ENCODE measurements at regions not wholly inside any gene's neighbourhood (a gene's known extent, or its start where the extent isn't known, plus 50 kb on each side); places are given as distances from the start of the nearest gene placed in this dataset.
A peak's percentile ranks its signal among the peaks of the same experiment; 100 is the strongest.

DNA sequence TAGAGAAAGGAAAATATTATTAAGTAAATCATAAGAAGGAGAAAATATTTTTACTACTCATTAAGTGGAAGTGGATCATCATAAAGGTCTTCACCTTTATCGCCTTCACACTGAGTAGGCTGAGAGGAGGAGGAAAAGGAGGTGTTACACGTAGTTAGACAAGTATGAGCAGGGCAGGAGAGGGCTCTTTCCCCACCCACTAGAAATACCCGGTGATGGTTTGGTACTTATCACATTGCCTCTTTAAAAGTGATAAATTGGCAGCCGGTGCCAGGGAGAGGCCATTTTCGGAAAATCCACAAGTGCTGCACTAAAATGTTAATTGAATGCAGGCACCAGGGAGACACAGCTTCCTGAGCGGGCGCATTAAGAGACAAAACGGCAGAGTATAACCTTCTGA lies 598.7 kb upstream of the SOX11 start:
- no peak for DNase-seq

DNA sequence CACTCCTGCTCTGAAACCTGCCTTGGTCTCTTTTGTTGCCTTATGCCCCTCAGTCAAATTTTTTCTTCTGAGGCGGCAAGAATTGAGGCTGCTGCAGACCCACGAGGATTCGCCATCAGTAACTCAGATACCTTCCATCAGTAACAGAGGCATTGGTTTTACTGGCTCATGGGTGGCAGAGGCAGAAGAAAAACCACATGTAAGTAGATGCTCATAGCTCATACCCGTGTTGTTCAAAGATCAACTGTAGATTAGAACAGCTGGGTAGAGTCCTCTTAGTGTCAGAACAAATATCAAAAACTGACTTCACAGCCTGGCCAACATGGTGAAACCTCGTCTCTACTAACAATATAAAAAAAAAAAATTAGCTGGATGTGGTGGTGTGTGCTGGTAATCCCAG lies 598.0 kb upstream of the SOX11 start:
- no peak for DNase-seq

DNA sequence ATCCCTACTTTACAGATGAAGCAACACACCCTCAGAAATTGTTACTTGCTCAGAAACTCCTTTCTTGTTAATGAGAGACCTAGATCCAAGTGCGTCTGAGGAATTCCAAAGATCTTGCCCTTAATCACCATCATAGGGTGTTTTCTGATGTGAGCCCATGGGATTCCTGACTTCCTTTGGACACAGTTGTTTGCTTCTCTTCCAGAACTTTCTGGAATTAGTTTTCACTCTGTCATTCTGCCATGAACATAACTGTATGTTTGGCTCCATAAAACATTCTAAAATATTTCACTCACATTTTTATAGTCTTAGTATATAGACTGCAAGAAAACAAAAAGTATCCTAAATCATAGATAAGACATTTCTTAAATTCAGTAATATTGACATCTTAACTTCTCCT lies 593.9 kb upstream of the SOX11 start:
- no peak for DNase-seq

DNA sequence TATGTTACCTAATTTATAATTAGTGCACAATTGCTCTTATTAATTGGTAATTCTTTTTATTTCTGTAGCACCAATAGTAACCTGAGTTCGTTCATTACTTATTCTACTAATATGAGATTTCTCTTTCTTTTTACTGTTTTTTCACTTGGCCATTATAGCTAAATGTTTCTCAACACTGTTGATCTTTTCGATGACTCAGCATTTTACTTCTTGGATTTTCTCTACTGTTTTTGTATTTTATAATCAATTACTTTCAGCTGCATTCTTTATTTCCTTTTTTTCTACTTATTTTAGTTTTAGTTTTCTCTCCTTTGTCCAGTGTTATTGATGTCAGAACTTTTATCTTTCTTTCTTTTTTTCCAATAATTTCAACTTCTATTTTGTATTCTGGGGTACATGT lies 589.4 kb upstream of the SOX11 start:
- no peak for DNase-seq

DNA sequence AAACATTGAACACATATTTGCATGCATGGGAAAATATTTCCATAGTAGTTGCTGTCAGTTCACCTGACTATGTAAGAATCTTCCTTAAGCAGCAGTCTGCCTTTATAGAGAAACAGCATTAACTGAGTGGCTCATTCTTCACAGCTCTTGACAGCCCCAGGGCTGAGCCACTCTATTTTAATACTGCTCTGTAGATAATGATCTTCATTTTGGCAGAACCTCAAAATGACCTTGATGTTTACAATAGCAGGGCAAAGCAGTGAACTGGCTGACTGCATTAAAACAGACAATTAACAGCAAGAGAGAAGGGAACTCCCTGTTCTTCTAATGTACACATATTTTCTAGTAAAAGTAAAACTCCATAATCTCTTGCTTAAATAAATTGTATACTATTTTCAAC lies 580.6 kb upstream of the SOX11 start:
- DNase-seq: peak; percentile 6

DNA sequence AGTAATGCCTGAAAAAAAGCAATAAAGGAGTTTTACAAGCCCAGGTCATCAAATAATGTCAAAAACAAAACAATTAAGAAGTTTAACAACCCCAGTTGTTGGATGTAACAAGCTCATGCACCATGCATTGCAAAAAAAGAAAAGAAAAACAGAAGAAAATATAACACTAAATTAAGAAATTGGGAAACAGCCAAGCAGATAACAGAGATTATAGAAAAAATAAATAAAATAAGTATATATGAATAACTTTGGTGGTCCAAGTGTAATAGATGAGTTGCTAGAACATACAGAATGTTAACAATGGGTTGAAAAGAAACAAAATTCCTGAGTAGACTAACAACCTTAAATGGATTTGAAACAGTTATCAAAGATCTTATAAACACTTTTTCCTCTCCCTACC lies 573.1 kb upstream of the SOX11 start:
- no peak for DNase-seq

DNA sequence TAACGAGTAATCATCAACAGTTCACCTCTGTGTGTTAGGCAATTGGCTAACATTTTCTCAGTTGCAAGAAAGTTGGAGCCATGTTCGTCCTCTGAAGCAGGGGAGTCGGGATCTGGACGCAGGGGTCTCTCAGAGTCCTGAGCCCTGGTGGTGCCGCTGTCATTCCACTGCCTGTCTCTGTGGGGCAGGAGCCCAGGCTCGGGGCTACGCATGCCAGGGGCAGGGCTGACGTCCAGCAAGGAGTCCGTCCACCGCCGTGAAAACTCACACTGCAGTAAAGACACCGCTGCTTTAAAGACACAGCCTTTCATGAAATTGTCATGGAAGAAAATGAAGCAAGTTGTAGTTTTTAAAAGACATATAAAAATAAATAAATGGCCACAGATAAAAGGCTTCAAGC lies 571.1 kb upstream of the SOX11 start:
- DNase-seq: no peak

DNA sequence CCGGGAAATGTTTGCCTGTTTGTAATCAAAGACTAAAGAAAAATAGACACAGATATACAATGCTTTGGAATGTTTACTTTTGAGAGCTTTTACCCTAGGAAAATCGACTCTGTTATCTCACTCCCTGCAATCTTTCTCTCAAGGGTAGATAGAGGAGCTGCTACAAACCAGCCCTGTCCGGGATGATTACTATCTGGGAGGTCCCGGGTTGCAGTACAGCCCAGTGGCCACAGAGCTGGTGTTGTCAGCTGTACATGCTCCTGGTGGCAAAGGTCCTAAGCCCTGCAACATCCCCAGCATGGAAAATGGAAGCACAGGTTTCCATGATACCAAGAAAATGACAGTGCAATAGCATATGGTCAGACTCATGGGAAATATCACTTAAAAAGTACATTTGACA lies 570.5 kb upstream of the SOX11 start:
- no peak for DNase-seq

DNA sequence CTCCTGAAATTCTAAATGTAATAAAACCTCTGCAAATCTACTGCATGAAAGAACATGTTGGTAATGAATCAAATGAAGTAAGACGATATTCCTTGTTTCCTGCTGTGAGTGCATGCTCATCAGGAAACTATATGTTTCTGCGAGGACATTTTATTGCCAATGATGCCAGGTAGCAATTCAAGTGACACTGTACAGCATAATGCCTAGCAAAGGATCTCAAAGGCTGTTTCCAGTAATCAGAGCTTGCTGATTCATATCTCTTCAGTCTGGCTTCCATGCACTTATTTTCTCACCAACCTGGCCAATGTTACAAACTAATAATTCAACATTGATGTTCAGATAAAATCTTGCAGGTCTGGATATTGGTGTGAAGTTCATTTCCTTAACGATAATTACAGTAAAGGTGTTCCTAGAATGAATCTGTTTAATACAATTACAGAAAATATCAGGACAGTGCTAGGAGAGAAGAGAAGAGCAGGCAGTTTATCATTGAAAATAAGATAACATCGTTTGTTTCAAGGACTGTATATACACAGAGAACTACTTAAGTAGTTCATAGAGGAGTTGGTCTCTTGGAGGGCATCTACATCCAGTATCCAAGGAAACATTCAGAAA lies 568.5 kb upstream of the SOX11 start:
- no peak for DNase-seq

DNA sequence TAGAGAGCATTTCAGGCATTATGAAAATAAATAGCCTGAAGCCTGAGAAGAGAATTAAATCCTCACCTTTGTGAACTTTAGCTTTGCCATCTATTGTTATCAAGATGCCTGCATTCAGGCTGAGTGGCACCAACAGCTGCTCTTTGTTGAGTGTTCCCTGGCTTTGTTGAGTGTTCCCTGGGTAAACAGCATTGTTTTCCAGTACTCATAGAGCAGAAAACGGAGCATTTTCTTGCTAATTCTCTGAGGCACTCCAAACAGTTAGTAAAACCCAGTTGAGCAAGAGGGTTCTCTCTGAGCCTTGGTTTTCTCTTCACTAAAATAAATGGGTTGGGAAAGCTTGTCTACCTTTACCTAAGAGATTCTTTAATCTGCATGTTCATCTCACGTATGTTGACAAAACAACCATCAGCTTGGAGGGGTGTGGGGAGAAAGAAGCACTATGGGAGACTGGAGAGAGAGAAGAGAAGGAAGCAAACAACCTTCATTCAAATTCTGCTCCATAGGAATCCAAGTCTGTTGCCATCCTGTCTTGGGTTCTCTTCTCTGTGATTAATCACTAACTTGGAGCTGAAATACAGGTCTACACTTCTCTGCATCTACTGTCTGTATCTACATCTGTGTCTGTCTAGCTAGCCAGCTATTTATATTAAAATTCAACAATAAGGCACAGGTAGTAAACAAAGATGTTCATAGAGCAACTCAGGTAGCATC lies 567.0 kb upstream of the SOX11 start:
- DNase-seq: peak; percentile 15

DNA sequence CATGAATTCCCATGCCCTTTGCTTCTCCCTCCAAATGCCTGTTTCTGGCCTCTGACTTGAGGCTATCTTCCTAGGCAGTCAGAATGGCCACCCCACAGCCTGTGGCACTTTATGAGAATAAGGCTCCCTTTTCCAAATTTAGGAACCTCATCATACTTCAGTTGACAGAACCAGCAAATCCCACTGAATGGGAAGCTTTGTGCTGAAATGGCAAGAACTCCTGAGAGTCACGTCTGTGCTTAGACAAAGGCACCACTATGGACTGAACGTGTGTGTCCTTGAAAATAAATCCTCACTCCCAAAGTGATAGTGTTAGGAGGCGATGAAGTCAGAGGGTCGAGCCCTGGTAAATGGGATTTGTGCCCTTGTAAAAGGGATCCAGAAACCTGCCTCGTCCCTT lies 559.9 kb upstream of the SOX11 start:
- no peak for DNase-seq

DNA sequence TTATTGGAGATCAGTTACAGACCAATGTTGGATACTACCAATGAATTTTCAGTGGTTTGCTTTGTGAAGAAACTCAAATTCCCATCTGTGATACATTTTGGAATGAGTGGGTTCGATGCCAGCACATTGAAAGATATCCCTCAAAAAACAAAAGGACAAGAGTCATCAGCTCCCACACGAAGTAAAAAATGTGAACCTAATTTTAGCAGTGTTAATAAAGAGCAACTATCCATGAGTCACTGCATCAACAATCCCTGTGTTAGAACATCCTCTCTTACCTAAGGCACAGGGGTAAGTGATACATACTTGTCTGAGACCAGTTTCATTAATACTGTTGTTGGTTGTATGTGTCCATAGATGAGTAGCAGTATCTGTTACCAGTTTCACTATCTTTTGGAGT lies 551.8 kb upstream of the SOX11 start:
- DNase-seq: peak; percentile 14

DNA sequence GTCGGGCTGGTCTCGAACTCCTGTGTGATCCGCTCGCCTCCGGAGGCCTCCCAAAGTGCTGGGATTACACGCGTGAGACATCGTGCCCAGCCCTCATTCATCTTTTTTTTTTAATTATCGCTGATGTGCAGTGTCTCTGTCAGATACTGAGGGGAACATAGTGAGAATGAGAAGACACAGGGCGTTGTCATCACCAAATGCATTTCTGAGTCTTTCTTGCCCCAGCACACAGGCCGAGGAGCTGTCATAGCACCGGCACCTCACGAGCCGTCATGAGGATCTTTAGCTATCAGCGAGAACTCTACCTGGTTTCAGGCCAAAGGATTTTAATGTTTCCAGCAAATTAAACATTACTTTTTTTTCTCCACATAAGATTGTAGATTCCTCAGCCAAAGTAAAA lies 548.0 kb upstream of the SOX11 start:
- no peak for DNase-seq

DNA sequence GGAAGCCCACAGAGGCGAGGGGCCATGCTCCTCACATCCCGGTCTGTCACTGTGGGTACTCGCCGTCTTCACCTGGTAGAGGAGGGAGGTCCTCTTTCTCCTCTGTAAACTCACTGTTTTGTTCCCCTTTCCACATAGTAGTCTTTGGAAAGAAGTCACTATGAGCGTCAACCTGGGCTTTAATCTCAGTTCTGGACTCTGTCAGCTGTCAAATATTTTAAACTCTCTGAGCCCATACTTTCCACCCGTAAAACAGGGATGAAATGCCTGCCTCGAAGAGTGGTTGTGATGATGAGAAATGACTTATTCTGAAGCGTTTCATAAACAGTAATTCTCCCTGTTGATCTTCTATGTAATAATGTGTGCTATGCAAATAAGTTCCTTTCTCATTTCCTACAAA lies 547.1 kb upstream of the SOX11 start:
- DNase-seq: no peak

DNA sequence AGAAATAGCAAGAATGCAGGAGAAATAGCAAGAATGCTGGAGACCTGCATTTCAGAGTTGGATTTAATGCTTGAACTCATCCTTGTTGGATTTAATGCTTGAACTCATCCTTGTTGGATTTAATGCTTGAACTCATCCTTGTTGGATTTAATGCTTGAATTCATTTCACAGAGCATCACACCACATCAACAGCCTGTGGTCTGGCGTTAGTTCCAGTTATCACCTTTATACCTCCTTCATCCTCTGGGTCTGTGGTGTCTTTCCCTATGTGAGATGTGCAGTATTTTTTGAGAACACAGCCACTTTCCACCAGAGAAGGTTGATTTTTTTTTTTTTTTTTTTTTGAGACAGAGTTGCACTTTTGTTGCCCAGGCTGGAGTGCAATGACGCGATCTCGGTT lies 546.4 kb upstream of the SOX11 start:
- DNase-seq: no peak

DNA sequence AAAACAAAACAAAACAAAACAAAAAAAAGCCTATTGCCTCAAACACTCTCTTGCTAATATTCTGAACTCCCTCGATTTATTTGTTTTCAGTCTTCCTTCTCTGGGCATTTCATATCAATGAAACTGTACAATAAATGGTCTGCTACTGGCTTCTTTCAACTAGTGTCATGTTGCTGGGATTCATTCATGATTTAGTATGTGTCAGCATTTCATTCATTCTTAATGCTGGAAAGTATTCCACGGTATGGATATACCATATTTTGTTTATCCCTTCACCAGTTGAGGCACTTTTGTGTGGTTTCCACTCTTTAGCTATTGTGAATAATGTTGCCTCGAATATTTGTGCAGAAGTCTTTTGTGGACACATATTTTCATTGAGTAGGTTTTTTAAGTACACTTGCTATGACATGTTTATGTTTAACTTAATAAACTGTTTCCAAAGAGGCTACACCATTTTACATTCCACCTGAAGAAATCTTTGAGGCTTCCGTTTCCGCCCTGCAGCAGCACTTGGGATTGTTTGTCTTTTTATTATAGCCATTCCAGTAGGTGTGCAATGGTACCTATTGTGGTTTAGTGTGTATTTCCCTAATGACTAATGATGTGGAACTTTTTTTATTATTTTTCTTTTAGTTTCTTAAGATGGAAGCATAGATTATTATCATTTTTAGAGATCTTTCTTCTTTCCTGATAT lies 543.6 kb upstream of the SOX11 start:
- no peak for DNase-seq

DNA sequence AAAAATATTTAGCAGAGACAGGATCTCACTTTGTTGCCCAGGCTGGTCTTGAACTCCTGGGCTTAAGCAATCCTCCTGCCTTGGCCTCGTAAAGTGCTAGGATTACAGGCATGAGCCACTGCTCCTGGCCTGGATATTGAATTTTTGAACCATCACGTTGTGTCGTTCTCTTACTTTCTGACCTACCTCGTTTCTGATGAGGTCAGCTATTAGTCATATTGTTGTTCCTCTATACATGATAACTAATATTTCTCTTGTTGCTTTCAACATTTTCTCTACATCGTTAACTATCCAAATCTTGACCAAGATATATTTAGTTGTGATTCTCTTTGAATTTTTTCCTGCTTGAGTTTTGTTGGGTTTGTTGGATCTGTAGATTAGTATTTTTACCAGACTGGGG lies 541.3 kb upstream of the SOX11 start:
- DNase-seq: no peak

DNA sequence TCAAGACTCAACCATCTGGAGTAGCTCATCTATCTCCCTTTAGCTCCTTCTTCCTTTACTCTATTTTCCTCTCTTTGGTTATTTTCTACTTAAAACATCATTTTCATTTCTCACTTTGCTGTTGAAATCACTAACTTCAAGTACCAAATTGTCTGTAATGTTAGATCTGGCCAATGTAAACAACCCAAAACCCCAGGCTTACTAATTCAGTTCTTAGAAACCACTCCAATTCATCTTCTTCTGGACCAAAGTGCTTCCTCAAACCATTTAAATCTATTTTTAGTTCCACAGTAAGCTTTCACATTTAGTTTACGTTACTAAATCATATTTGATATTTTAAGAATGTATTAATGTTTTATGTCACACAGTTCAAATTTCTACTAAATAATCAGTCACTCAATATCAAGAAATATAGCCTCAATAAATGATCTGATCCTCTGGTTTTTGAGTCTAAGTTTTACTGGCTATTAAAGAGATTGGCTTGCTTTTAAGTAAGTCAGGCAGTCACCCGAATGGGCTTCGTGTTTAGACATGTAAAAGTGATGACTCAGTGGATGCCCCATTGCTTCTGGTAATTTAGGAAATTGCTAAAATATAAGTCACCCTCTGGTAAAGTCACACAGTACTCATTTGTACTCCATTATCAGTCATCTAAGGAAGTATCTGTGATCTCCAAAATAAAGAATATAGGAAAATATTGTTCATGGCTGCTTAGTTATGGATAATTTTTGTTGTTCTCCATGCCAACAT lies 527.2 kb upstream of the SOX11 start:
- DNase-seq: peak; percentile 65

DNA sequence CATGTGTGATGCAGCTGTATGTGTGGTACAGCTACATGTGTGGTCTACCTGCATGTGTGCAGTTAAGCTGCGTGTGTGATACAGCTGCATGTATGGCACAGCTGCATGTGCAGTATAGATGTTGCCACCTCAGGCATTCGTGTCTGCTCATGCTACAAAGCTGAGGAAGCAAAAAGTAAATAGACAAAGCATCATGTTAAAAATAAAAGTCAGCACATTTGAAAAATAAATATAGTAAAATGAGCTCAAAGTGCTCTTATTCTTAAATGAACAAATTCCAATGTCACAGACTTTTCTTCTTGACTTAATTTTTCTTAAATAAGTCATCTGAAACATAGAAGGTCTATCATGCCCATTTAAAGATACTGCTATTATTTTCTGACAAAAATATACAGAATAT lies 519.3 kb upstream of the SOX11 start:
- DNase-seq: no peak

DNA sequence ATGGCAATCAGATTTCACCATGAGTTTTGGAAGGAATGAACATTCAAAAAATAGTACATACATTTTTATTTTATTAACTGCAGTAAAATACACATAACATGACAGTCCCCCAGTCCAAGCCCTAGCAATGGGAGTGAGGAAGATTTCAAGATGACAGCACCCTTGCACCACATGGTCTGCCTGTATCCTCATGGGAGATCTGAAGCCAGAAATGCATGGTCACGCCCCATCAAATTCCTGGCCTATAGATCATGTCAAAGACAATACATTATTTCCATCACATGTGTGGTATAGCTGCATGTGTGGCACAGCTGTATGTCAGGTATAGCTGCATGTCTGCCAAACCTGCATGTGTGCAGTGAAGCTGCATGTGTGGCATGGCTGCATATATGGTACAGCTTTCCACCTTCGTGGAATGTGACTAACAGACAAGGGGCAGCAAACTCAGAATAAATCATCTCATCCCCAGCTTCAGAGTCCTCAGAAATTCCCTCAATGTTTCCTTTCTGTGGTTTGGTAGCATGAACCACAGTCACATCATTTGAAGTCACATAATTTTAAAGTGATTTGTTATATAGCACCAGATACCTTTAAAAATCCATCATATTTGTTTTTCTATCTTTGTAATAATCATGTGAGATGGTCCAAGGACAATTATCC lies 518.2 kb upstream of the SOX11 start:
- no peak for DNase-seq

DNA sequence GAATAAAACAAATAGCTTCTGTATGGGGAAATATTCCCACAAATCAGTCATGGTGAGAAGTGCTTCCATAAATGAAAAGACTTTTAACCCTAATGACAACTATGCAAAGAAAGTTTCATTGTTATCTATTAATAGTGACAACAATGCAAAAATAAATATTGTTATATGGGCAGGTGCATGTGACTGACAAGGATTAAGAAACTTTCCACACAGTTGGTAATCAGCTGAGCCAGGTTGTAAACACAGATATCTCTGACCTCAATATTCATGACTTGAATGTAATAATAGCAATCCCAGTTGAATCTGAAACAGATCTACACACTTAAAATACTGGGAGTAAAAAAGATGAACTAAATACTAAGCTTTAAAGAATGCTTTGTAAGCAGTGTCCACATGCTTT lies 517.0 kb upstream of the SOX11 start:
- DNase-seq: peak; percentile 3

DNA sequence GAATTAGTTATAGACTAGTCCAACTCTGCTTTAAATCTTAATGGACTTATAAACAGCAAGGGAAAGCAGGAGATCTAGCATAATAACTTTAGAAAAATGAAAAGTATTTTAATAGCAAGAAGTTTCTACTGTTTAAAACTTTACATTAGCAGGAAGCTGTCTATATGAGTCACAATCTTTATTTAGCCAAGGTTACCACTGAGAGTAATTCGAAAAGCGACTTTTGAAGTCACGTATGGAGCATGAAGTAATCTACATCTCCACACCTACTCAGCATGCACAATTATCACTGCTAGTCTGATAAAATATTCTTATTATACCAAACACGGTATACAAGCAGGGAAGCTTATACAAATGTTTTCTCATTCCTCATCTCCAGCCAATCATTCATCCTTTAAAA lies 515.4 kb upstream of the SOX11 start:
- DNase-seq: peak; percentile 14

DNA sequence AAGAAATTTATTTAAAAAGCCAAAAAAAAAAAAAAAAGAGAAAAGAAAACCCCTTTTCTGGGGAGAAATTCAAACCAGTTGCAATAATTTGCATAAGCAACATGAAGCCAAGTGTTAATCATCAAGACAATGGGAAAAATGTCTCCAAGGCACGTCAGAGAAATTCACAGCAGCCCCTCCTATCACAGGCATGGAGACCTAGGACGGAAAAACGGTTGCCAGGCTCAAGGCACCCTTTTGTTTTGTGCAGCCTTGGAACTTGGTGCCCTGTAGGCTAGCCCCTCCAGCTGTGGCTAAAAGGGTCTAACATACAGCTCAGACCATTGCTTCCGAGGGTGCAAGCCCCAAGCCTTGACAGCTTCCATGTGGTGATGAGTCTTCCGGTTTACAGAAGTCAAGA lies 509.2 kb upstream of the SOX11 start:
- no peak for DNase-seq
